Thymus (tissue), 11 donors: ENCODE measurements at regions not wholly inside any gene's neighbourhood (a gene's known extent, or its start where the extent isn't known, plus 50 kb on each side); places are given as distances from the start of the nearest gene placed in this dataset.

ENCODE experiments used
- DNase-seq, 9 donors: peaks; one replicate each; pipeline ENCODE4 v3.0.0-alpha.2; 2013; ENCODE audit warnings: low spot score in 9 of 9, low read depth in 6 of 9, missing footprints in 1 of 9
- H3K27ac ChIP-seq, 2 donors: one replicate each; pipeline ENCODE4 v1.5.1; 2013; ENCODE audit warnings: control low read depth in 1 of 2, low read depth in 1 of 2, low read length in 1 of 2, mild to moderate bottlenecking in 1 of 2, moderate library complexity in 1 of 2
- H3K27me3 ChIP-seq, 2 donors: one replicate each; pipeline ENCODE4 v1.5.1; 2013; ENCODE audit warnings: low read length in 1 of 2; ENCODE audit not compliant: control insufficient read depth in 2 of 2, insufficient read depth in 1 of 2
- H3K36me3 ChIP-seq, 2 donors: one replicate each; pipeline ENCODE4 v1.5.1; 2013; ENCODE audit warnings: low read length in 1 of 2, mild to moderate bottlenecking in 1 of 2, moderate library complexity in 1 of 2; ENCODE audit not compliant: control insufficient read depth in 2 of 2, insufficient read depth in 2 of 2
- H3K4me1 ChIP-seq, 2 donors: one replicate each; pipeline ENCODE4 v1.5.1; 2013; ENCODE audit warnings: low read length in 2 of 2; ENCODE audit not compliant: control insufficient read depth in 2 of 2, insufficient read depth in 2 of 2
- H3K4me3 ChIP-seq, 2 donors: one replicate each; pipeline ENCODE4 v1.5.1; 2013; ENCODE audit warnings: low read length in 2 of 2, control low read depth in 1 of 2, mild to moderate bottlenecking in 1 of 2
- H3K9me3 ChIP-seq, 2 donors: one replicate each; pipeline ENCODE4 v1.5.1; 2013; ENCODE audit warnings: low read length in 1 of 2, mild to moderate bottlenecking in 1 of 2; ENCODE audit not compliant: control insufficient read depth in 2 of 2, insufficient read depth in 1 of 2
- WGBS: extraction: QIAGEN DNeasy Blood & Tissue Kit; methylation state at CpG from one replicate; pipeline ENCODE4 v1.1.7; 2013; 5-methylcytosine and 5-hydroxymethylcytosine counted together
- donor health status: healthy.

- DNase-seq: no peak
- Histone ChIP-seq H3K4me1 (no peaks in the 10 kb centered on the region), H3K4me3 (no peak overlapping the region), H3K27ac (no peak overlapping the region), H3K9me3 (no peaks in the 10 kb centered on the region), H3K27me3 (no peaks in the 10 kb centered on the region), H3K36me3 (no peaks in the 10 kb centered on the region)
- WGBS: 97% methylated on average over 16 of the region's 16 CpGs
These were observed 298.3 kb upstream of the ZMIZ1 start for GRCh38 chr10:78770167-78771090.

- no peak for DNase-seq
- no peaks in the 10 kb centered on the region for H3K27me3 ChIP-seq
- H3K4me1 ChIP-seq: no peaks in the 10 kb centered on the region
- H3K4me3 ChIP-seq: no peak overlapping the region
- no peaks in the 10 kb centered on the region for H3K36me3 ChIP-seq
- 97% methylated on average over 7 of the region's 7 CpGs for WGBS
- no peak overlapping the region for H3K27ac ChIP-seq
- H3K9me3 ChIP-seq: no peaks in the 10 kb centered on the region
These were observed 297.5 kb upstream of the ZMIZ1 start for GRCh38 chr10:78771260-78771659.

GRCh38 chr10:78771808-78772455 is 296.8 kb upstream of the ZMIZ1 start:
- Histone ChIP-seq H3K36me3 (no peaks in the 10 kb centered on the region), H3K27ac (no peak overlapping the region), H3K27me3 (no peaks in the 10 kb centered on the region), H3K4me1 (no peaks in the 10 kb centered on the region), H3K9me3 (no peaks in the 10 kb centered on the region), H3K4me3 (no peak overlapping the region)
- DNase-seq: no peak
- WGBS: 97% methylated on average over 7 of the region's 7 CpGs

GRCh38 chr10:78772486-78772885 is 296.3 kb upstream of the ZMIZ1 start:
- Histone ChIP-seq H3K27ac (no peak overlapping the region), H3K27me3 (no peaks in the 10 kb centered on the region)
- 96% methylated on average over 8 of the region's 8 CpGs for WGBS

GRCh38 chr10:78772986-78773530 is 295.7 kb upstream of the ZMIZ1 start:
- no peaks in the 10 kb centered on the region for H3K36me3 ChIP-seq
- H3K27ac ChIP-seq: no peak overlapping the region
- H3K27me3 ChIP-seq: no peaks in the 10 kb centered on the region
- no peak overlapping the region for H3K4me3 ChIP-seq
- DNase-seq: no peak
- 96% methylated on average over 12 of the region's 12 CpGs for WGBS
- no peaks in the 10 kb centered on the region for H3K4me1 ChIP-seq
- H3K9me3 ChIP-seq: no peaks in the 10 kb centered on the region

More at GRCh38 chr10:78772486-78772885, 296.3 kb upstream of the ZMIZ1 start:
- no peak for DNase-seq
- no peak overlapping the region for H3K4me3 ChIP-seq
- no peaks in the 10 kb centered on the region for H3K9me3 ChIP-seq
- H3K36me3 ChIP-seq: no peaks in the 10 kb centered on the region
- H3K4me1 ChIP-seq: no peaks in the 10 kb centered on the region

GRCh38 chr10:78774614-78774998 is 294.2 kb upstream of the ZMIZ1 start:
- 93% methylated on average over 6 of the region's 6 CpGs for WGBS
- H3K9me3 ChIP-seq: no peaks in the 10 kb centered on the region
- H3K36me3 ChIP-seq: no peaks in the 10 kb centered on the region
- DNase-seq: no peak
- no peaks in the 10 kb centered on the region for H3K4me1 ChIP-seq
- no peak overlapping the region for H3K4me3 ChIP-seq
- peaks cover 0 to 2% of the 10 kb centered on the region in 2 donors for H3K27me3 ChIP-seq
- H3K27ac ChIP-seq: no peak overlapping the region

- peaks cover 0 to 2% of the 10 kb centered on the region in 2 donors for H3K27me3 ChIP-seq
- no peaks in the 10 kb centered on the region for H3K36me3 ChIP-seq
- H3K27ac ChIP-seq: no peak overlapping the region
- H3K4me1 ChIP-seq: no peaks in the 10 kb centered on the region
- no peak for DNase-seq
- H3K9me3 ChIP-seq: no peaks in the 10 kb centered on the region
- H3K4me3 ChIP-seq: no peak overlapping the region
- 94% methylated on average over 14 of the region's 14 CpGs for WGBS
These were observed 293.6 kb upstream of the ZMIZ1 start for GRCh38 chr10:78774999-78775711.

- H3K4me3 ChIP-seq: no peak overlapping the region
- no peaks in the 10 kb centered on the region for H3K9me3 ChIP-seq
- no peaks in the 10 kb centered on the region for H3K36me3 ChIP-seq
- no peak overlapping the region for H3K27ac ChIP-seq
- 93% methylated on average over 1 of the region's 1 CpG for WGBS
- H3K4me1 ChIP-seq: no peaks in the 10 kb centered on the region
- no peak for DNase-seq
- H3K27me3 ChIP-seq: peaks cover 0 to 2% of the 10 kb centered on the region in 2 donors
These were observed 292.9 kb upstream of the ZMIZ1 start for GRCh38 chr10:78775891-78776290.

GRCh38 chr10:78776756-78777155 is 292.0 kb upstream of the ZMIZ1 start:
- H3K27me3 ChIP-seq: peaks cover 0 to 2% of the 10 kb centered on the region in 2 donors
- 60% methylated on average over 6 of the region's 6 CpGs for WGBS
- H3K36me3 ChIP-seq: no peaks in the 10 kb centered on the region
- H3K4me3 ChIP-seq: no peak overlapping the region
- H3K27ac ChIP-seq: no peak overlapping the region
- H3K4me1 ChIP-seq: no peaks in the 10 kb centered on the region
- no peak for DNase-seq
- no peaks in the 10 kb centered on the region for H3K9me3 ChIP-seq
